GM21528 (cell line): ENCODE measurements at regions not wholly inside any gene's neighbourhood (a gene's known extent, or its start where the extent isn't known, plus 50 kb on each side); places are given as distances from the start of the nearest gene placed in this dataset.
"Not testable (repeated sequence)": the region's sequence is repeated elsewhere in the genome, so short reads cannot be mapped to it uniquely, and the experiment has no call there.

Experiments
- ATAC-seq: cut with Tn5 transposase; IDR thresholded peaks from one replicate; pipeline ENCODE4 v1.9.1; 2021; ENCODE audit warnings: mild to moderate bottlenecking, moderate library complexity; ENCODE audit not compliant: unreplicated experiment, low FRiP score

DNA sequence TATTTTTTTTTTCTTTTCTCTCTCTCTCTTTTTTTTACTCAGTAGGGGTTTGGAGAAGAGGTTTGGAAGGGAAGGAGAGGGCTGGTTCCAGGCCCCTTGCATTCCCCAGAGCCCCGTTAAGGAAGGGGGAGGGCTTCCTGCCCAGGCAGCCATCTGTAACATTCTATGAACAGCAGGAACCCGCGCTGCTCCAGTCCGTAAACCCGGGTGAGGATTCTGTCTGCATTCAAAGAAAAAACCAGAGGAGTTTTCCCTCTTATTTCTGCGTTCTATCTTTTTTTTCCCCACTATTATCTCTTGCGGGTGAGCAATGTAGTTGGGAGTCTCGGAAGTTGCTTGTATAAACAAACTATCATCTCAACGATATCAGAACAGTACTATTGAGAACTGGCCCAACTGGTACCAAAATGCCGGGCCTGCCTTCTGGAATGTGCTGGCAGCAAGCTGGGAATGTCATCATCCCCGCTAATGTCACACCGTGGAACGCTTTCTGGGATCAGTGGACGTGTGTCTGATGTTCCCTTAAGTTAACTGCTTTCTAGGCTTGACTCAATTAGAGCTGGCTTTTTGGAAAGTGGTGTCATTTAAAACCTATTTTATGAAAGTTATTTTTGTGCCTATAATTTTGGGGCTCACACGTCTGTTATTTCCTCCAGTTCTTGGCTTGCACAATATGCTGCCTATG, 153.1 kb upstream of the MEOX2 start:
- ATAC-seq = no peak

DNA sequence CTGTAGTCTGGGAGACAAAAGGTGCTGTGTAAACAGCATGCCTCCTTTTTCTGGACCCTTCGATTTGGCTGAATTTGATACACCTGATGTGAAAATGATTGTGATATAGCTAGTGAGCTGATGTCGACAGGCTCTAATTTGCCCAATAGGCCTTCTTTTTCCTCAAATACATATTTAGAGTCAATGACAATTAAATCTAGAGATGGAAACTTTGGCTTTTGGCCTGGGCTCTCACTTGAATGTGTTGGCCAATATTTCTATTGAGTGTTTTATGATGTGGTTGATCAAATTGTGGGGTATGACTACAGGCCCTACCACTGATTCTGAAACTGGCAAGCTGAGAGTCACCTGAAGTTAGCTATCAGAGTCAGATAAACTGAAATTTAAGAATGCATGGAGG, 151.8 kb upstream of the MEOX2 start:
- ATAC-seq = no peak

DNA sequence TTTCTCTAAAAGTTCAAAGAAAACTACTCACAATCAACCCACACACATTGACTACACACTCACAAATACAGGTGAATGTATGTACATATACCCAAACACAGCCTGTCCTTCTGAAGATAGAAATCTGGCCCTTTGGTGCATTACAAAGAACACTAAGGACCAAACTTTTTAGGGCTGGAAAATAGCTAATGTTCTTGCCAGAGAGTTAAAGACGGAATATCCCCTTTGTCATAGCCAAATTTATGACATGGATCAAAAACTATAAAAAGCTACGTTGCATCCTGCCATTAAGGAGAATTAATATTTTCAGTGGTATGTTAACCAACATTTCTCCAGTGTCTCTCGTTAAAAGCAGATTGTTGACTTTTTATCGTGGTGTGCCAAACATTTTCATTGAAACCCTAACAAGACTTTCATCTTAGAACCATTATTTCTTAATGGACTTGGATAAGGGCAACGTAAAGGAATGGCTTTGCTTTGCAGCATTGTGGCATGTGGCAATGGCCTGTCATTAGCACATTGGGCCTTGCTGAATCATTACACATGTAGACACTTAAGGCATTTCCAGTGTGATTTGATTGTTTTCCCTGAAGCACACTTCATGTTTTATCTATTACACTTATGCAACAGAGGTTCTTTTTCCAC, 150.9 kb upstream of the MEOX2 start:
- ATAC-seq = no peak

DNA sequence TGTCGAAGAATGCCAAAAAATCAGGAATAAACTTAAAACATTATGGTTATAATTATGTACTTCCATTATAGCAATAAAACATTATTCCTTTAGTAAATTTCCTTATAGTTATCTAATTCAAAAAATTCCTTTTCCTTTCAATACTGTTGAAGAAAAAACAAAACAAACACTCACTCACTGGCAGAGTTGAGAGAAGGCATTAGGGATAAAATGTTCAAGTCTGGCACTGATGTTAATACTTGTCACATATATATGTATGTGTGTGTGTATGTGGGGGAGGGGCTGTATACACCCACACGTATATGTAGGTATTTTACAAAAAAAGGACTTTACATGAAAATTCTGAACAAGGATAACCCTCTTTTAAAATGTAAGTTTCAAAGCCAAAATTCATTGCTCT, 150.2 kb upstream of the MEOX2 start:
- ATAC-seq = no peak

DNA sequence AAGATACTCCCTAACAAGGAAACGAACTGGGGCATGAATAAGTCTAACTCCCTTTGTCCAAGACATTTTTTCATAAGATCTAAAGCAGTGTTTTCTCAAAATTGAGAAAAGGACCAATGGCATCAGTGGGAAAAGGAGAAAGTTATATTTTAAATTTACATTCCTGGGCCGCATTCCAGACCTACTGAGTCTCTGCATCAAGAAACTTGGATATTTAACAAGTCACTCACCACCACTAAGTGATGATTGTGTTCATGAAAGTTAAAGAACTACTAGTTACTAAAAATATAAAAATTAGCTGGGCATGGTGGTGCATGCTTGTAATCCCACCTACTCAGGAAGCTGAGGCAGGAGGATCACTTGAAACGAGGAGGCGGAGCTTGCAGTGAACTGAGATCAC, 149.6 kb upstream of the MEOX2 start:
- ATAC-seq = no peak

DNA sequence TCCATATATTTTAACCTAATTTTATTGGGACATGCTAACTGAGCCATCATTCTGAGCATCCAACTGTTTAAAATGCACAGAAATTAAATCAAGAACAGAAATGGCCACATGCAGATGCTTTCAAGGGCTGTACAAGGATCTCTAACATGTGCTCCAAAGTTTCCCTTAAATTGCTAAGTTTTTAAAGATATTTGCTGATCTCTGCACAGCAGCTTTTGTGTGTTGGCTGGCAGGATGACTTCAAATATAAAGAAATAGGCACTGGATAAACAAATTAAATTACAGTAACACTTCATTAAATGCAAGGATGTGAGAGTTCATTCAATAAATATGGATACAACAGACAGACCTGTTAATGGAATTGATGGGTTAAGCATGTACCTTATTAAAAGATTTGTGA, 148.0 kb upstream of the MEOX2 start:
- ATAC-seq = no peak

DNA sequence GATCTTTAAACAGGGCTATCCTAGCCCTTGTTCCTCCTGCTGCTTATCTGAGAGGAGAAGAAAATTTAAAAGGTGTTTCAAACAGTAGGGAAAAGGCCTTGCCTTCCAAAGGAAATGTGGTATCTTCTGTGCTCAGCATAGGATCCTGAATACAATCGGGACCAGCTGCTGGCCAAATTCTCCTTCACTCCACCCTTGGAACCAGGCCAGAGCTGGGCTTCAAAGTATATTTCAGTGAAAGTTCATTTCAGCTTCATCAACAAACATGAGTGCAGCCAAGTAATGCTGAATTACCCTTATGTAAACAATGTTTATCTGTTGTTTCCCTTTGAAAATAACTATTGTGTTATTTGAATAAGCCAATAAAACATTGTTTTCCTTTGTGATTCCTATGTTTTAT, 146.5 kb upstream of the MEOX2 start:
- ATAC-seq = no peak

DNA sequence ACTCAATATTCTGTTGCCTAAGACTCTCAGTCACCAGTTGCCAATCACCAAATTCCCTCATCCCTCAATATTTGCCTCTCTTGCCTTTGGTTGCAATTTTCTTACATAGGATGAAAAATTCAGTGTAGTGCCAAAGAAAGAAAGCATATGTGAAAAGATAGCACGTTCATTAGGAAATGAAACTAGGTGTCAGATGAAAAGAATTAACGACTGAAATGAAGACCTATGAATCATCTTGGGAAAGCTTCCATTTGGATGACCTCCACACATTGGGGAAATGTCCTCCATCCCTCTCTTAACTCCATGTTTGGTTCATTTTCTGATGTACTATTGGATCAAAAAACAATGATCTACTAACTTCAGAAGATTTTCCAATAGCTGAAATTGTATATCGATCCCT, 145.1 kb upstream of the MEOX2 start:
- no peak for ATAC-seq

DNA sequence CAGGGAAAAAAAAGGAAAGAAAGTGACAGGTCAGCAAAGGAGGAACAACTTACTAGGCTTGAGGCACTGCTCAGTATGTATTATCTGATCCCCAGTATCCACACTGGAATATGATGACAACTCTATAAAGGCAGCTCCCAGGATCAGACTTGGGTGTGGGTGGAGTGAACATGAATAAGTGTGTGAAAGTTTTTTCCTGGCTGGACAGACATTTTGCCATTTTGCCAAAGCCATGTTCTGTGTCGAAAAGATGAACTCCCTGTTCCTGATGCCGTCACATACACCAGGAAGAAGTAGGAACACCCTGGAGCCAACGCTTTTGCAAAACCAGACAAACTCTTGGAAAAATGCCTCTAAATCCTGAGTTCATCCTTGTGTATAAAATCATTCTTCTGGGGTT, 143.2 kb upstream of the MEOX2 start:
- ATAC-seq = no peak

DNA sequence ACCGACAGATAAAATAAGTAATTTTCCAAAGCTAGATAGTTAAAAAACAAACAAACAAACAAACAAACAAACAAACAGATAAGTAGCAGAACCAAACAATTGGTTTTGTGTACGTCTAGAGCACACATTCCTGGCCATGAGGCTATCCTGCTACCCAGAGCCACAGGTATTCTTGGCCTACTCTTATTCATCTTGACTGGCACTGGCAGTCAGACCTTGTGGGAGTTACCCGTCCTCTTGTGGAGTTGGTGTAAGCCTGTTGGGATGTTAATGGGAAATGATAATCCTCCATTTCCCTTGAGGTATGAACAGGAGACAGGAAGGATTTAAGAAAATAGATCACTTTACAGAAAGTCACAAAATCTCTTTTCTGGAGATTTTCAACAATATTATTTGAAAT, 142.4 kb upstream of the MEOX2 start:
- ATAC-seq = no peak

DNA sequence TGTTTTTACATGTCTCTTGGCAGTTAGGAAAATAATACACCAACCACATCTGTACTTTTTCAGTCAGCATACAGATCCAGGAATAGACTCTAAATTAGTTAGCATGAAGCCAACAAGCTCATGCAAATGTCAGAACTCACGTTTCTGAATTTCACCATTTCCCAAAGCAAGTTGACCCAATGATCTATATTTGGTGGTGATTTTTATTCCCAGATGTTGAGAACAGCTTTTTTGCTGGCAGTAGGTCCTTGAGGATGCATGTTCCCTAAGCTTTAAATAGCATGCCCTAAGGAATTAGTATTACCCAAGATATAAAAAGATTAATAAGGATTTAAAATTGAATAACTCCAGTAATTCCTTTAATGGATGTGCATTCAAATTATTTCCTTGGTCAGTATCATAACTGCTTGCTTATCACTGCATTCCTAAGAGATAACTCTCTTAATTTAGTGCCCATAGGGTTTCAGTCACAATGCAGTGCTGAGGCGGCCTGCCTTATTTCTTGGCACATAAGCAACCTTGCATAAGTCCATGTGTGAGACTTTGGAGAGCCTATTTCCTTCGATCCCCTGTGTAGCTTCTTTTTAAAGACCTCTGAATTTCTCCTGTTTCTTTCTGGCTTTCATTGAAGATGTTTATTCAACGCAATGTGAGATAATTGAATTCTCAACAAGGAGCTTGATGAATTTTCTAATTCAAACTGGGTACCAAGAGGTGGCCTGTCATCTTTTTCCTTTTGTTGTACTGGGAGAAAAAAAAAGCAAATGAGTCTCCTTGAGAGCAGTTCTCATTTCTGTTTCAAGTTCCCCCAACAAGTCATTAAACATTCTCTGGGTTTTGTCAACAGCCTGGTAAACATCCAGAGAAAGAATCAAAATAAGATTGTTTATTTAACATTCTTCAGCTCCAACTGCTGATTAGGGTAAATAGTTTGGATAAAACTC, 135.3 kb upstream of the MEOX2 start:
- no peak for ATAC-seq

DNA sequence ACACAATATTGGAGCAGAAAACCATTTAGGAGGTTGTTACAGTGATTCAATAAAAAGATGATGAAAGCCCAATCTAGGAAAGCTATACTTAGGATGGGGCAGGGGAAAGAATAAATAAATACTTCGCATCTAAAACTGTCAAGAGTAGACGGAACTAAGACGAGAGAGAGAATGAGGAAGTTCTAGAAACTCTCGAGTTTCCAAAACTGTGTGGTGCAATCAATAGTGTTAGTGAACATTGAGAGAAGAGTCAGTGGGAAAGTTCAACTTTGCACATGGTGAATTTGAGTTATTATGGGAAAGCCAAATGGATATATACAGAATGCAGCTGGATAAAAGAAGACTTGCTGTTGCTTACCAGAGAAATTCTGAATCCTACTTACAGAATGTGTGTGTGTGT, 133.8 kb upstream of the MEOX2 start:
- ATAC-seq = no peak

DNA sequence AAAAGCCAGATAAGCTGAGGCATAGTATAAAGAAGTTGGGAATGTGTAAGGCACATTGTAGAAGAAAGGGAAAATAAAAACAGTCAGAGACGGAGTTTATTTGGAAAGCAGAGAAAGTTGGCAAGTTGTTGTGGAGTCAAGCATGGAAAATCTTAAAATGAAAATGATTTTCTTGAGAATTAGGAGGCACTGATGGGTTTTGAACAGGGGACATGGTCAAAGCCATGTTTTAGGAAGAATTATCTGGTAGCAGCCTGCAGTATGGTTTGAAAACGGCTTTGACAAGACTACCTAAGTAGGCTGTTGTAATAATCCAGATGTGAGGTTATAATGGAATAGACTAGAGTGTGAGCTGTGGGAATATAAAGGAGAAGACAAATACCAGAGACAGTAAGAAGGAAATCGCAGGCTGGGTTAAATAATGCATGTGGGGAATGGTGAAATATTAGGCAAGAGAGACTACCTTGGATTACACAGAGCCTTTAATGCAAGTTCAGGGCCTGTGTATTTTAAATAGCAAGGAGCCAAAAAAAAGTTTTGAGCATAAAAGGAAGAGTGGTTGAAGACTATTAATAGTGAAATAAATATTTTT, 130.4 kb upstream of the MEOX2 start:
- ATAC-seq = no peak

DNA sequence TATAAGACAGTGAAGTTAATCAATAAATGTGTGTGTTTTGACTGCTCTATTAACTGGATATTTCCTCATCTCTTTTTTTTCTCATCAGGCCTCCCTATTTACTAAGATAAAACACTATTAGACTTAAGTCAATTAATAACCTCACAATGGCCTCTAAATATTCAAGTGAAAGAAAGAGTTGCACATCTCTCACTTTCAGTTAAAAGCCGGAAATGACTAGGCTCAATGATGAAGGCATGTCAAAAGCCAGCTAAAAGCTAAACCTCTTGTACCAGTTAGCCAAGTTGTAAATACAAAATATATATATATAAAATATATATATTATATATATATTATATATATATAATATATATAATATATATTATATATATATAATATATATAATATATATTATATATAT, 127.0 kb upstream of the MEOX2 start:
- no peak for ATAC-seq

DNA sequence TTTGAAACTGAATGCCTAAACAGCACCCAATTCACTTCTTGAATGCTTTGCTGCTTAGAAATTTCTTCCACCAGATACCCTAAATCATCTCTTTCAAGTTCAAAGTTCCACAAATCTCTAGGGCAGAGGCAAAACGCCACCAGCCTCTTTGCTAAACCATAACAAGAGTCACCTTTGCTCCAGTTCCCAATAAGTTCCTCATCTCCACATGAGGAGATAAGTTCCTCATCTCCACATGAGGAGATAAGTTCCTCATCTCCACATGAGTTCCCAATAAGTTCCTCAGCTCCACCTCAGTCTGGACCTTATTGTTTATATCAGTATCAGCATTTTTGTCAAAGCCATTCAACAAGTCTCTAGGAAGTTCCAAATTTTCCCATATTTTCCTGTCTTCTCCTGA, 123.9 kb upstream of the MEOX2 start:
- not testable (repeated sequence) for ATAC-seq

DNA sequence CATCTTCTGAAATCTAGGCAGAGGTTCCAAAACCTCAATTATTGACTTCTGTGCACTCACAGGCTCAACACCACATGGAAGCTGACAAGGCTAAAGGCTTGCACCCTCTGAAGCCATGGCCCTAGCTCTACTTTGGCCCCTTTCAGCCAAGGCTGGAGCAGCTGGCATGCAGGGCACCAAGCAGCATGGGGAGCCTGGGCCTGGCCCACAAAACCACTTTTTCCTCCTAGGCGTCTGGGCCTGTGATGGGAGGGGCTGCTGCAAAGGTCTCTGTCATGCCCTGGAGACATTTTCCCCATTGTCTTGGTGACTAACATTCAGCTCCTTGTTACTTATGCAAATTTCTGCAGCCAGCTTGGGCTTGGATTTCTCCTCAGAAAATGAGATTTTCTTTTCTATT, 123.5 kb upstream of the MEOX2 start:
- ATAC-seq = not testable (repeated sequence)

DNA sequence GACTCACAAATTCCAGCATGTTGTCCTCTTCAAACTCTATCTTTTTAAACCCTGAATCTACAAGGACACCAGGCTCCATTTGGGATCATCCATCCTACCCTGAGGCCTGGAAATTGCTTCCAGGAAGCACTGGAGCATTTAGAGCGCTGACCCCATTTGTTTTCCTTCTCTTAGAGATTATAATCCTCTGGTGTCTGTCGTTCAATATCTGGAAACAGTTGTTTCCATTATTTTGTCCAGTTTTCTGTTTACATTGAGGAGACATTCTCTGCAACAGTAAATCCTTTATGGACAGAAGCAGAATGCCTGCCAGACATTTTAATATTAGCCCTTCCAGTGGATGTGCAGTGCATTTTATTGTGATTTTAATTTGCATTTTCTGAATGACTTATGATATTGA, 119.4 kb upstream of the MEOX2 start:
- ATAC-seq = no peak

DNA sequence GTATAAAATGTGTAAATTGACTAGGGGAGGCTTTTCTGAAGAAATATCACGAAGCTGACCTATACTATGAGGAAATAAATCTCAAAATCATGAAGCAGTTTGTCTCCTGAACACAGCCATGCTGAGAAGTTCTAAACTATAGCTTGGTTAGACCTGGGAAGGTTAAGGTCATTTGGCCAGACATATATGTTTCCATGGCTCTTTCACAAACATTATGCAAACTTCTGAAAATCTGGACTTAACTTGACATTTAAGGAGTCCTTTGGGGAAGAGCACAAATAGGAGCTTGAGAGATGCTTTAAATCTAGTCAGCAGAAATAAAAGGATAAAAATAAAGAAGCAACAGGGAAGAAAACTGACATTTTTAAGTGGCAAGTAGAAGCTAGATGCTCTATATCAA, 115.9 kb upstream of the MEOX2 start:
- ATAC-seq = no peak

DNA sequence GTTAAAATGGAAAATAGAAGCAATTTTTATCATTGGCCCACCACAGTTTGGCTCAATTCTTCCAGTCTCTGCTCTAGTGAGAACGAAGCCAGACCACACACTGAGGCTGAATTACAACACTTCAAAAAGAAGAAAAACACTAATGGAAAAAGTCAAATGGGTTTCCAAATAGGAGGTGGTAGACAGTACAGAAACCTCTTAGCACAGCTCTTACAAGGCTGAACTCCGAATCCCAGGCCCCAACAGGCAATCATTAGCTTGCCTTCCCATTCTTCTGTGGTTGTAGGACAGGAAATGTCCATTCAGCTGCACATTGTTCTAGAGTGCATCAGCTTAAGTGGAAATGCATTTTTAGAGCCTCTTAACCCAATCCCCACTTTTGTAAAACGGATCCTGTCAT, 115.1 kb upstream of the MEOX2 start:
- no peak for ATAC-seq

DNA sequence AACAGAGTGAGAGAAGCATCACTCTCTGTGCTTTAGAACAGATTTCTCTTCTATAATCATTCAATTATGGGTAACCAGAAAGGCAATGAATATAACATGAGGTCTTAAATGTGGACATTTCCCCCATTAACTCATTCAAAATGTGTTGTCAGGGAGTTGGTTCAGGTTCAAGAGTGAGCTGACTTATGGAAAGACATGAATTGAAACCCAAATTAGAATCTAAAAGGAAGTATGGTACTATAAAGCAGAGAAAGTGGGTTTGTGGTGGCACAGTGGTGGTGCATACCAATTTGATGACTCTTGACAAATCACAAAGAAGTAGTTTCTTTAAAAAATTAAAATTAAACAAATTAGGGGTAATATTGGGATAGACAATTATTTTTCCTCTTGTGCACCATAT, 114.6 kb upstream of the MEOX2 start:
- ATAC-seq = no peak

DNA sequence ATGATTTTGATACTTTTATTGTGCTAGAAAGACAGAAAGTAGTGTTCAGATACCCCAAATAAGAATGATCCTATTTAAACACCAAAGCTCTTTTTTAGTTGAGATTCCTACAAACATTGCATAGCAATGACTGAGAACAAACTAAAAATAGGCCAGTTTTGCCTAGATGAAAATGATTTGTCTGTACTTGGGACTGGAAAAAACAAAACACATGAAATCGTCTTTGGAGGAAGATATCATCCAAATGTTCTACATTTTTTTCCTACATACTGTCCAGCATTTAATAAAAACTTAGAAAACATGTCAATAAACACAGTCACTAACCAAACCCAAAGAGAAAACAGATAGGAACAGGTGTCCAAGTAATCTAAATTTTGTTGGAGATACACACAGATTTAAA, 111.6 kb upstream of the MEOX2 start:
- no peak for ATAC-seq
